CD14-positive monocyte (primary cell): ENCODE measurements at regions not wholly inside any gene's neighbourhood (a gene's known extent, or its start where the extent isn't known, plus 50 kb on each side); places are given as distances from the start of the nearest gene placed in this dataset.

Experiments
- DNase-seq, 3 donors: peaks; one replicate each; pipeline ENCODE4 v3.0.0-alpha.2; 2011 to 2022
- H2AFZ ChIP-seq: 2 replicates; pipeline ENCODE4 v1.6.0; 2012; ENCODE audit warnings: mild to moderate bottlenecking, low read depth, low read length, inconsistent platforms; ENCODE audit not compliant: insufficient read depth, poor library complexity, severe bottlenecking
- H3K27ac ChIP-seq, 2 donors: 1 replicate in 1 of 2; 2 replicates in 1 of 2; pipeline ENCODE4 v1.5.1; 2012 to 2013; ENCODE audit warnings: low read length in 2 of 2, control low read depth in 1 of 2, inconsistent platforms in 1 of 2, low read depth in 1 of 2, mild to moderate bottlenecking in 1 of 2
- H3K27me3 ChIP-seq, 2 donors: one replicate each; pipeline versions ENCODE4 v1.6.0 to v1.6.1; 2011 to 2013; ENCODE audit warnings: low read length in 2 of 2; ENCODE audit not compliant: control insufficient read depth in 2 of 2, insufficient read depth in 2 of 2
- H3K36me3 ChIP-seq, 2 donors: replicated peaks in 1 of 2; 1 replicate in 1 of 2; 2 replicates in 1 of 2; pipeline versions ENCODE4 v1.5.1 to v1.6.1; 2012 to 2013; ENCODE audit warnings: low read length in 2 of 2, control low read depth in 1 of 2, inconsistent platforms in 1 of 2, mild to moderate bottlenecking in 1 of 2; ENCODE audit not compliant: insufficient read depth in 2 of 2, control insufficient read depth in 1 of 2
- H3K4me1 ChIP-seq, 2 donors: 1 replicate in 1 of 2; 2 replicates in 1 of 2; pipeline versions ENCODE4 v1.5.1 to v1.6.1; 2012 to 2013; ENCODE audit warnings: low read length in 2 of 2, control low read depth in 1 of 2, inconsistent platforms in 1 of 2, mild to moderate bottlenecking in 1 of 2, moderate library complexity in 1 of 2; ENCODE audit not compliant: insufficient read depth in 2 of 2, control insufficient read depth in 1 of 2
- H3K4me2 ChIP-seq: replicated peaks from 2 replicates; pipeline ENCODE3; 2012; ENCODE audit warnings: low read length, moderate library complexity, mild to moderate bottlenecking; ENCODE audit not compliant: poor library complexity, severe bottlenecking; ENCODE audit errors: extremely low read depth
- H3K4me3 ChIP-seq, 3 experiments: fragments of 200-600 bp in 1 of 3; sonication (generic) in 1 of 3; replicated peaks in 1 of 3; 1 replicate in 2 of 3; 2 replicates in 1 of 3; pipeline ENCODE4 v1.5.1; 2011 to 2013; ENCODE audit warnings: low read length in 3 of 3, mild to moderate bottlenecking in 3 of 3, control low read depth in 2 of 3, low read depth in 2 of 3, inconsistent platforms in 1 of 3, moderate library complexity in 1 of 3
- H3K79me2 ChIP-seq: 2 replicates; pipeline ENCODE4 v1.6.0; 2012; ENCODE audit warnings: mild to moderate bottlenecking, control low read depth, inconsistent platforms, low read length, moderate library complexity; ENCODE audit not compliant: insufficient read depth
- H3K9ac ChIP-seq: 2 replicates; pipeline ENCODE4 v1.6.0; 2017; ENCODE audit warnings: low read length, mild to moderate bottlenecking; ENCODE audit not compliant: insufficient read depth, poor library complexity, severe bottlenecking
- H3K9me3 ChIP-seq, 2 donors: replicated peaks in 1 of 2; 1 replicate in 1 of 2; 2 replicates in 1 of 2; pipeline versions ENCODE4 v1.5.1 to v1.6.1; 2012 to 2013; ENCODE audit warnings: low read length in 2 of 2, control low read depth in 1 of 2; ENCODE audit not compliant: control insufficient read depth in 1 of 2, insufficient read depth in 1 of 2
- H4K20me1 ChIP-seq: 2 replicates; pipeline ENCODE4 v1.6.0; 2012; ENCODE audit warnings: mild to moderate bottlenecking, low read length, control low read depth, moderate library complexity; ENCODE audit not compliant: insufficient read depth
- H3K27ac Mint-ChIP-seq, 7 donors: one replicate each; pipeline ENCODE4 v1.8.0; 2020; ENCODE audit warnings: mild to moderate bottlenecking in 7 of 7, mixed read lengths in 7 of 7, moderate library complexity in 6 of 7, inconsistent platforms in 2 of 7
- H3K27me3 Mint-ChIP-seq, 3 donors: one replicate each; pipeline ENCODE4 v1.8.0; 2021 to 2022; ENCODE audit warnings: low read depth in 3 of 3, mild to moderate bottlenecking in 3 of 3, mixed read lengths in 3 of 3, moderate library complexity in 3 of 3, inconsistent platforms in 1 of 3
- H3K36me3 Mint-ChIP-seq, 2 donors: one replicate each; pipeline ENCODE4 v1.8.0; 2020; ENCODE audit warnings: mixed read lengths in 2 of 2, inconsistent platforms in 1 of 2, mild to moderate bottlenecking in 1 of 2
- H3K4me1 Mint-ChIP-seq: one replicate; pipeline ENCODE4 v1.8.0; 2020; ENCODE audit warnings: mild to moderate bottlenecking, mixed read lengths
- H3K4me3 Mint-ChIP-seq, 2 donors: one replicate each; pipeline ENCODE4 v1.8.0; 2020; ENCODE audit warnings: mild to moderate bottlenecking in 2 of 2, mixed read lengths in 2 of 2, moderate library complexity in 1 of 2
- H3K9me3 Mint-ChIP-seq, 7 donors: one replicate each; pipeline ENCODE4 v1.8.0; 2020 to 2022; ENCODE audit warnings: mixed read lengths in 7 of 7, mild to moderate bottlenecking in 6 of 7, moderate library complexity in 6 of 7, inconsistent platforms in 2 of 7
- CTCF ChIP-seq: fragments of 200-600 bp; IDR thresholded peaks from one replicate; pipeline ENCODE4 v1.8.0; 2022; ENCODE audit warnings: antibody characterized with exemption, mild to moderate bottlenecking
- WGBS: methylation state at CpG from one replicate; pipeline ENCODE4 v1.1.5; 2013; ENCODE audit warnings: missing lambda C conversion rate; ENCODE audit not compliant: insufficient coverage; 5-methylcytosine and 5-hydroxymethylcytosine counted together
- intact Hi-C, 2 donors: fragments of 100-400 bp; cut with micrococcal nuclease; formaldehyde crosslinking; loops; one replicate each; pipeline versions ENCODE4 v1.15.0 to v1.15.1; 2023

- DNase-seq = no peak
- Mint-ChIP-seq H3K9me3 (peaks cover 0 to 9% (median 2%) of the 10 kb centered on the region in 7 donors), H3K27me3 (peaks cover 34 to 46% (median 35%) of the 10 kb centered on the region in 3 donors), H3K4me3 (no peak overlapping the region), H3K4me1 (no peaks in the 10 kb centered on the region), H3K27ac (no peak overlapping the region), H3K36me3 (no peaks in the 10 kb centered on the region)
- intact Hi-C loops = no loop called here
- Histone ChIP-seq H3K36me3 (no peaks in the 10 kb centered on the region), H3K4me2 (no peak overlapping the region), H3K4me1 (no peaks in the 10 kb centered on the region), H3K79me2 (no peaks in the 10 kb centered on the region), H3K27me3 (peaks cover 20 to 32% of the 10 kb centered on the region in 2 donors), H3K9ac (no peak overlapping the region), H2AFZ (no peak overlapping the region), H4K20me1 (no peaks in the 10 kb centered on the region), H3K4me3 (no peak overlapping the region), H3K27ac (no peak overlapping the region), H3K9me3 (peaks cover 5 to 10% of the 10 kb centered on the region in 2 donors)
- TF ChIP-seq CTCF = no peak
- WGBS = 88% methylated on average over 7 of the region's 10 CpGs
Measured at GRCh38 chr16:86876499-86876898, 298.1 kb downstream of the FOXL1 start.

- Histone ChIP-seq H3K79me2 (no peaks in the 10 kb centered on the region), H4K20me1 (no peaks in the 10 kb centered on the region), H3K36me3 (no peaks in the 10 kb centered on the region), H3K4me3 (no peak overlapping the region), H3K4me2 (no peak overlapping the region), H3K4me1 (no peaks in the 10 kb centered on the region), H3K9ac (no peak overlapping the region), H2AFZ (no peak overlapping the region), H3K27me3 (peaks cover 20 to 32% of the 10 kb centered on the region in 2 donors), H3K27ac (no peak overlapping the region), H3K9me3 (peaks cover 5 to 10% of the 10 kb centered on the region in 2 donors)
- peaks cover 0 to 9% (median 2%) of the 10 kb centered on the region in 7 donors for H3K9me3 Mint-ChIP-seq
- no peak overlapping the region for H3K27ac Mint-ChIP-seq
- peaks cover 34 to 46% (median 35%) of the 10 kb centered on the region in 3 donors for H3K27me3 Mint-ChIP-seq
- no peak for TF ChIP-seq CTCF
- intact Hi-C loops = no loop called here
- no peak for DNase-seq
- H3K4me3 Mint-ChIP-seq = peak overlapping the region in 1 of 2 donors; percentile 58
- WGBS = 89% methylated on average over 9 of the region's 10 CpGs
- no peaks in the 10 kb centered on the region for H3K4me1 Mint-ChIP-seq
- H3K36me3 Mint-ChIP-seq = no peaks in the 10 kb centered on the region
Measured at GRCh38 chr16:86877108-86877507, 298.8 kb downstream of the FOXL1 start.
